ENCODE measurements at regions not wholly inside any gene's neighbourhood (a gene's known extent, or its start where the extent isn't known, plus 50 kb on each side); places are given as distances from the start of the nearest gene placed in this dataset.

GRCh38 chr4:186008057-186008456, 60.9 kb upstream of the TLR3 start:
- no peaks in the 10 kb centered on the region for H3K4me1 ChIP-seq (ENCODE audit: insufficient read depth)
- H3K9me3 ChIP-seq (ENCODE audit: low read depth) = no peaks in the 10 kb centered on the region
- no peaks in the 10 kb centered on the region for H3K79me2 ChIP-seq (ENCODE audit: insufficient read depth)
- no peak for TF ChIP-seq EZH2 (IDR thresholded peaks at IDR 0.05; ENCODE audit: insufficient read depth, poor library complexity, severe bottlenecking)
- TF ChIP-seq EZH2phosphoT487 (IDR thresholded peaks at IDR 0.05; ENCODE audit: insufficient read depth, low read depth) = no peak
- H3K4me2 ChIP-seq (ENCODE audit: unreplicated experiment) = no peak overlapping the region
- H3K36me3 ChIP-seq (ENCODE audit: low read depth) = no peaks in the 10 kb centered on the region
- no peak for DNase-seq
- no peaks in the 10 kb centered on the region for H3K9me2 ChIP-seq (ENCODE audit: insufficient read depth)
- H3K27me3 ChIP-seq (replicated peaks; ENCODE audit: insufficient read depth) = peaks cover 1% of the 10 kb centered on the region; the same call in 1 of the 2 replicates
- no peak overlapping the region for H3K27ac ChIP-seq
- no peak overlapping the region for H3K4me3 ChIP-seq
- H3F3A ChIP-seq (ENCODE audit: insufficient read depth) = no peaks in the 10 kb centered on the region
- WGBS, 2 experiments (ENCODE audit: low coverage in 1 of 2, low lambda C conversion rate in 2 of 2, missing lambda C conversion rate in 2 of 2) = 49 to 53% methylated on average over 5 of the region's 5 CpGs
- no peak overlapping the region for H2AFZ ChIP-seq
- H3K9ac ChIP-seq = no peak overlapping the region
- no peaks in the 10 kb centered on the region for H4K20me1 ChIP-seq (ENCODE audit: insufficient read depth)
- in situ Hi-C loops (cut with MboI) = no loop called here

DNA sequence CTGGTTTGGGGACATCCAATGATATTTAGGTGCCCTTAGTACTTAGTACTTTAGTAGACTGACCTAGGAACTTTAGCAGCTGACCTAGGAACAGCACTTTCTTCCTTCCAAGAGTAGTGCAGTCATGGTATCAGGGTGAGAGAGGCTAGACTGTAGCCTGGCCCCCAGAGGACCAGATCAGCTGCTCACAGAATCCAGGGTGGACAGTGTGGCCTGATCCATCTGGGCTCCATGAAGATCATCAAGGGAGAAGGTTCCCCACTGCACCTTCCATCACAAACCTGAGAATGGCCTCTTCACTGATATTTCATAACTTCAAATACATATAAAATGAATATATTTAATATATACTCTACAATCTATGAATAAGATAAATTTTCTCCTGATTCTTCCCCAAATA, 59.0 kb upstream of the TLR3 start:
- Histone ChIP-seq H3K9me3 (ENCODE audit: low read depth) (no peaks in the 10 kb centered on the region), H3K79me2 (ENCODE audit: insufficient read depth) (no peaks in the 10 kb centered on the region), H3K4me2 (ENCODE audit: unreplicated experiment) (no peak overlapping the region), H3F3A (ENCODE audit: insufficient read depth) (no peaks in the 10 kb centered on the region), H3K9ac (no peak overlapping the region), H3K27ac (no peak overlapping the region), H3K36me3 (ENCODE audit: low read depth) (no peaks in the 10 kb centered on the region), H3K27me3 (replicated peaks; ENCODE audit: insufficient read depth) (peaks cover 14% of the 10 kb centered on the region; the same call in 1 of the 2 replicates), H3K4me3 (no peak overlapping the region), H3K4me1 (ENCODE audit: insufficient read depth) (no peaks in the 10 kb centered on the region), H4K20me1 (ENCODE audit: insufficient read depth) (no peaks in the 10 kb centered on the region), H2AFZ (no peak overlapping the region), H3K9me2 (ENCODE audit: insufficient read depth) (no peaks in the 10 kb centered on the region)
- no peak for DNase-seq
- in situ Hi-C loops (cut with MboI) = no loop called here
- TF ChIP-seq EZH2 (IDR thresholded peaks at IDR 0.05; ENCODE audit: insufficient read depth, poor library complexity, severe bottlenecking) (no peak), EZH2phosphoT487 (IDR thresholded peaks at IDR 0.05; ENCODE audit: insufficient read depth, low read depth) (no peak)

- H3K9ac ChIP-seq = no peak overlapping the region
- no peaks in the 10 kb centered on the region for H3K4me1 ChIP-seq (ENCODE audit: insufficient read depth)
- H3F3A ChIP-seq (ENCODE audit: insufficient read depth) = no peaks in the 10 kb centered on the region
- no peaks in the 10 kb centered on the region for H3K9me2 ChIP-seq (ENCODE audit: insufficient read depth)
- no peak overlapping the region for H3K4me3 ChIP-seq
- no peaks in the 10 kb centered on the region for H3K79me2 ChIP-seq (ENCODE audit: insufficient read depth)
- no peaks in the 10 kb centered on the region for H4K20me1 ChIP-seq (ENCODE audit: insufficient read depth)
- H2AFZ ChIP-seq = no peak overlapping the region
- H3K27ac ChIP-seq = no peak overlapping the region
- no peaks in the 10 kb centered on the region for H3K36me3 ChIP-seq (ENCODE audit: low read depth)
- H3K27me3 ChIP-seq (replicated peaks; ENCODE audit: insufficient read depth) = peaks cover 14% of the 10 kb centered on the region; the same call in 1 of the 2 replicates
- TF ChIP-seq EZH2 (IDR thresholded peaks at IDR 0.05; ENCODE audit: insufficient read depth, poor library complexity, severe bottlenecking) (no peak), EZH2phosphoT487 (IDR thresholded peaks at IDR 0.05; ENCODE audit: insufficient read depth, low read depth) (no peak)
- DNase-seq = no peak
- whole genome bisulfite sequencing, 2 experiments (ENCODE audit: low coverage in 1 of 2, low lambda C conversion rate in 2 of 2, missing lambda C conversion rate in 2 of 2) = 62 to 66% methylated on average over 7 of the region's 7 CpGs
- in situ Hi-C loops (cut with MboI) = no loop called here
- H3K4me2 ChIP-seq (ENCODE audit: unreplicated experiment) = no peak overlapping the region
- H3K9me3 ChIP-seq (ENCODE audit: low read depth) = no peaks in the 10 kb centered on the region
Observed at GRCh38 chr4:186010821-186011220, 58.1 kb upstream of the TLR3 start.

DNA sequence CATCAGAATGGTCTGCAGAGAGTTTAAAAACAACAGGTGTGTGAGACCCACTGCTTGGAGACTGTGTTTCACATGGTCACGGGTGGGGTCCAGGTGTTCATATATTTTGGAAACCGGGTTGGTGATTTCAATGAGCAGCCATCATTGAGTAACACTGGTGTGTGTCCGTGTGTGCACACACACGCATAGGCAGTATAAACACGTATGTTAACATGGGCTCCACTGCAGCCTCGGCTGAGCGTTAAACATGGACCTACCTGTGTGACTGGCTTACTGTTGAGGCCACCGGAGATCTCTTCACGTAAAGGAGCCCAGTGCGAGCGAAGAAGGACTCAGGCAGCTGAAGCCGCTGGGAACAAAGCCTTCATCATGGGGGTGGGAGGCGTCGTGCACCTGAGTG, 56.9 kb upstream of the TLR3 start:
- 65 to 68% methylated on average over 14 of the region's 14 CpGs for WGBS, 2 experiments (ENCODE audit: low coverage in 1 of 2, low lambda C conversion rate in 2 of 2, missing lambda C conversion rate in 2 of 2)
- Histone ChIP-seq H2AFZ (no peak overlapping the region), H3K9ac (no peak overlapping the region), H3K4me2 (ENCODE audit: unreplicated experiment) (no peak overlapping the region), H3K4me1 (ENCODE audit: insufficient read depth) (no peaks in the 10 kb centered on the region), H3K79me2 (ENCODE audit: insufficient read depth) (no peaks in the 10 kb centered on the region), H4K20me1 (ENCODE audit: insufficient read depth) (no peaks in the 10 kb centered on the region), H3K9me2 (ENCODE audit: insufficient read depth) (no peaks in the 10 kb centered on the region), H3K27me3 (replicated peaks; ENCODE audit: insufficient read depth) (peaks cover 14% of the 10 kb centered on the region; the same call in 1 of the 2 replicates), H3F3A (ENCODE audit: insufficient read depth) (no peaks in the 10 kb centered on the region), H3K9me3 (ENCODE audit: low read depth) (no peaks in the 10 kb centered on the region), H3K27ac (no peak overlapping the region), H3K36me3 (ENCODE audit: low read depth) (no peaks in the 10 kb centered on the region), H3K4me3 (no peak overlapping the region)
- in situ Hi-C loops (cut with MboI) = no loop called here
- no peak for TF ChIP-seq EZH2 (IDR thresholded peaks at IDR 0.05; ENCODE audit: insufficient read depth, poor library complexity, severe bottlenecking)
- no peak for TF ChIP-seq EZH2phosphoT487 (IDR thresholded peaks at IDR 0.05; ENCODE audit: insufficient read depth, low read depth)
- DNase-seq = no peak

Measured in GM23248 (cell line).